H1 (cell line): ENCODE measurements at regions not wholly inside any gene's neighbourhood (a gene's known extent, or its start where the extent isn't known, plus 50 kb on each side); places are given as distances from the start of the nearest gene placed in this dataset.

Source experiments
- CTCF ChIA-PET: fragments of 300-600 bp; sonication (Branson Sonifier 250); formaldehyde crosslinking; loops from one replicate; lab custom pipeline; 2021; ENCODE audit not compliant: partially characterized antibody; lab: Charles Lee
- POLR2A ChIA-PET: fragments of 300-600 bp; sonication (Branson Sonifier 250); formaldehyde crosslinking; loops from one replicate; lab custom pipeline; 2021; ENCODE audit warnings: inconsistent platforms; ENCODE audit not compliant: partially characterized antibody; lab: Charles Lee
- DNase-seq, 2 experiments: peaks; one replicate each; pipeline versions ENCODE4 v3.0.0 to v3.0.0-alpha.2; 2010 to 2022; ENCODE audit warnings: low spot score in 2 of 2, low read depth in 1 of 2, mixed read lengths in 1 of 2
- FAIRE-seq: peaks from 2 replicates; lab custom pipeline; 2011; peaks lifted over from hg19 to GRCh38; lab: Jason Lieb, UNC
- H2AFZ ChIP-seq: 2 replicates; pipeline ENCODE4 v1.8.1; 2012; ENCODE audit warnings: low read length, inconsistent platforms
- H2AK5ac ChIP-seq: 2 replicates; pipeline ENCODE4 v1.6.1; 2013; ENCODE audit warnings: low read depth, low read length
- H2BK120ac ChIP-seq: replicated peaks from 2 replicates; pipeline ENCODE3; 2013; ENCODE audit warnings: low read depth, low read length, inconsistent platforms
- H2BK12ac ChIP-seq: 2 replicates; pipeline ENCODE4 v1.6.1; 2013; ENCODE audit warnings: low read depth, low read length
- H2BK15ac ChIP-seq: 2 replicates; pipeline ENCODE4 v1.6.1; 2013; ENCODE audit warnings: low read length
- H2BK20ac ChIP-seq: 2 replicates; pipeline ENCODE4 v1.6.1; 2013; ENCODE audit warnings: low read length
- H2BK5ac ChIP-seq: 2 replicates; pipeline ENCODE4 v1.6.1; 2013; ENCODE audit warnings: low read depth, low read length
- H3K14ac ChIP-seq: 2 replicates; pipeline ENCODE4 v1.6.1; 2013; ENCODE audit warnings: inconsistent platforms; ENCODE audit not compliant: insufficient read length
- H3K18ac ChIP-seq: 2 replicates; pipeline ENCODE4 v1.6.1; 2013; ENCODE audit warnings: low read length; ENCODE audit errors: extremely low read depth
- H3K23ac ChIP-seq: 2 replicates; pipeline ENCODE4 v1.6.1; 2013; ENCODE audit warnings: inconsistent platforms; ENCODE audit not compliant: insufficient read length
- H3K23me2 ChIP-seq: 2 replicates; pipeline ENCODE4 v1.6.1; 2013; ENCODE audit warnings: low read depth, low read length
- H3K27ac ChIP-seq: 2 replicates; pipeline ENCODE4 v1.6.1; 2011; ENCODE audit warnings: low read depth, low read length, inconsistent platforms
- H3K27me3 ChIP-seq, 4 experiments: replicated peaks in 1 of 4; 1 replicate in 1 of 4; 2 replicates in 3 of 4; pipeline versions ENCODE4 v1.6.1 to v1.8.1; 2011 to 2013; ENCODE audit warnings: low read length in 3 of 4, mild to moderate bottlenecking in 3 of 4, inconsistent platforms in 2 of 4, mixed read lengths in 2 of 4, moderate library complexity in 1 of 4; ENCODE audit not compliant: control insufficient read depth in 3 of 4, insufficient read depth in 3 of 4; ENCODE audit errors: extremely low read depth in 1 of 4
- H3K36me3 ChIP-seq, 4 experiments: 2 replicates each; pipeline versions ENCODE4 v1.6.1 to v1.8.1; 2011 to 2013; ENCODE audit warnings: mild to moderate bottlenecking in 4 of 4, low read length in 3 of 4, moderate library complexity in 2 of 4, control low read depth in 1 of 4, inconsistent platforms in 1 of 4; ENCODE audit not compliant: insufficient read depth in 4 of 4, control insufficient read depth in 2 of 4
- H3K4ac ChIP-seq: replicated peaks from 2 replicates; pipeline ENCODE3; 2013; ENCODE audit warnings: low read length, low read depth, mixed read lengths, inconsistent platforms; ENCODE audit not compliant: insufficient read length
- H3K4me1 ChIP-seq, 4 experiments: replicated peaks in 1 of 4; 1 replicate in 1 of 4; 2 replicates in 3 of 4; pipeline versions ENCODE4 v1.6.1 to v1.8.1; 2011 to 2013; ENCODE audit warnings: low read length in 3 of 4, inconsistent platforms in 2 of 4, mixed read lengths in 1 of 4; ENCODE audit not compliant: insufficient read depth in 4 of 4, control insufficient read depth in 3 of 4
- H3K4me2 ChIP-seq, 2 experiments: 2 replicates each; pipeline versions ENCODE4 v1.6.1 to v1.8.1; 2011 to 2013; ENCODE audit warnings: low read depth in 2 of 2, low read length in 2 of 2, control low read depth in 1 of 2, inconsistent platforms in 1 of 2, mild to moderate bottlenecking in 1 of 2; ENCODE audit not compliant: insufficient read depth in 1 of 2
- H3K4me3 ChIP-seq, 4 experiments: fragments of 200-600, 300-600 bp in 1 of 4; sonication (generic), shearing (Covaris generic), sonication (Bioruptor Twin) in 1 of 4; 2 replicates each; pipeline versions ENCODE4 v1.5.1 to v1.8.1; 2011 to 2016; ENCODE audit warnings: low read length in 4 of 4, low read depth in 3 of 4, control low read depth in 2 of 4, inconsistent platforms in 2 of 4, mild to moderate bottlenecking in 2 of 4, mixed read lengths in 1 of 4, moderate library complexity in 1 of 4; ENCODE audit not compliant: insufficient read depth in 2 of 4; ENCODE audit errors: extremely low read depth in 1 of 4
- H3K56ac ChIP-seq: replicated peaks from 2 replicates; pipeline ENCODE3; 2013; ENCODE audit warnings: low read depth, mild to moderate bottlenecking, mixed read lengths, low read length, inconsistent platforms; ENCODE audit not compliant: insufficient read length
- H3K79me1 ChIP-seq: 2 replicates; pipeline ENCODE4 v1.6.1; 2013; ENCODE audit warnings: low read depth, low read length, control low read depth
- H3K79me2 ChIP-seq, 2 experiments: 2 replicates each; pipeline versions ENCODE4 v1.6.1 to v1.8.1; 2012 to 2013; ENCODE audit warnings: low read length in 2 of 2, mild to moderate bottlenecking in 2 of 2, inconsistent platforms in 1 of 2; ENCODE audit not compliant: insufficient read depth in 2 of 2, control insufficient read depth in 1 of 2
- H3K9ac ChIP-seq, 4 experiments: replicated peaks in 1 of 4; 1 replicate in 1 of 4; 2 replicates in 3 of 4; pipeline versions ENCODE4 v1.6.1 to v1.8.1; 2011 to 2013; ENCODE audit warnings: low read depth in 3 of 4, low read length in 3 of 4, control low read depth in 2 of 4, mild to moderate bottlenecking in 2 of 4, moderate library complexity in 2 of 4, inconsistent platforms in 1 of 4; ENCODE audit errors: extremely low read depth in 1 of 4
- H3K9me3 ChIP-seq, 2 experiments: 2 replicates each; pipeline versions ENCODE4 v1.6.1 to v1.8.1; 2012 to 2013; ENCODE audit warnings: mild to moderate bottlenecking in 2 of 2, moderate library complexity in 2 of 2, control low read depth in 1 of 2, inconsistent platforms in 1 of 2, low read depth in 1 of 2, low read length in 1 of 2, mixed read lengths in 1 of 2; ENCODE audit not compliant: insufficient read depth in 2 of 2
- H4K20me1 ChIP-seq, 2 experiments: replicated peaks in 1 of 2; 2 replicates each; pipeline versions ENCODE3 to v1.8.1; 2011 to 2013; ENCODE audit warnings: inconsistent platforms in 2 of 2, low read length in 2 of 2, mild to moderate bottlenecking in 1 of 2; ENCODE audit not compliant: insufficient read depth in 2 of 2, control insufficient read depth in 1 of 2
- H4K5ac ChIP-seq: 2 replicates; pipeline ENCODE4 v1.6.1; 2013; ENCODE audit warnings: low read length, low read depth, mixed read lengths, inconsistent platforms; ENCODE audit not compliant: insufficient read length
- H4K8ac ChIP-seq: 2 replicates; pipeline ENCODE4 v1.8.0; 2013; ENCODE audit warnings: mild to moderate bottlenecking, moderate library complexity, low read length, inconsistent platforms; ENCODE audit not compliant: insufficient read depth; ENCODE audit errors: extremely low read depth
- H4K91ac ChIP-seq: replicated peaks from 2 replicates; pipeline ENCODE3; 2013; ENCODE audit warnings: low read length, mixed read lengths, inconsistent platforms; ENCODE audit not compliant: insufficient read length
- CBX8 ChIP-seq: fragments of 300-800, 300-1000 bp; sonication (generic); IDR thresholded peaks from 2 replicates; pipeline ENCODE4 v1.7.1; 2016; ENCODE audit warnings: low read depth, low read length, borderline replicate concordance
- CHD1 ChIP-seq: IDR thresholded peaks from 2 replicates; pipeline ENCODE4 v1.6.1; 2012; ENCODE audit warnings: low read depth, low read length, improper control_type of control experiment
- CTBP2 ChIP-seq: IDR thresholded peaks from 2 replicates; pipeline ENCODE4 v1.7.0; 2011; ENCODE audit warnings: borderline replicate concordance, mild to moderate bottlenecking, moderate library complexity, mixed read lengths, low read length; ENCODE audit not compliant: insufficient read depth, insufficient read length
- EZH2 ChIP-seq: fragments of 200-600 bp; sonication (generic); IDR thresholded peaks from 2 replicates; pipeline ENCODE4 v1.7.1; 2012; ENCODE audit warnings: low read depth, mild to moderate bottlenecking, moderate library complexity, low read length, inconsistent platforms; ENCODE audit not compliant: severe bottlenecking
- KDM5A ChIP-seq: fragments of 200-600 bp; IDR thresholded peaks from 2 replicates; pipeline ENCODE4 v1.7.1; 2012; ENCODE audit warnings: mild to moderate bottlenecking, low read length, inconsistent platforms, mixed read lengths
- MAFK ChIP-seq: IDR thresholded peaks from 2 replicates; pipeline ENCODE4 v1.6.1; 2012; ENCODE audit warnings: low read depth, mild to moderate bottlenecking, improper control_type of control experiment, low read length
- RBBP5 ChIP-seq: IDR thresholded peaks from 2 replicates; pipeline ENCODE4 v1.7.1; 2012; ENCODE audit warnings: low read depth, mild to moderate bottlenecking, inconsistent platforms, low read length, moderate library complexity, borderline replicate concordance
- SAP30 ChIP-seq: fragments of 300-600 bp; sonication (generic); IDR thresholded peaks from 2 replicates; pipeline ENCODE4 v1.7.1; 2012; ENCODE audit warnings: low read length, moderate library complexity, mild to moderate bottlenecking, inconsistent platforms; ENCODE audit not compliant: insufficient read depth, insufficient replicate concordance
- SIX5 ChIP-seq: IDR thresholded peaks from 2 replicates; pipeline ENCODE4 v1.6.1; 2011; ENCODE audit warnings: mild to moderate bottlenecking, low read depth, low read length
- SP1 ChIP-seq: IDR thresholded peaks from 2 replicates; pipeline ENCODE4 v1.6.1; 2011; ENCODE audit warnings: low read depth, low read length
- SP2 ChIP-seq: IDR thresholded peaks from 2 replicates; pipeline ENCODE4 v1.6.1; 2012; ENCODE audit warnings: mild to moderate bottlenecking, low read length, inconsistent platforms
- ZNF274 ChIP-seq: IDR thresholded peaks from 2 replicates; pipeline ENCODE4 v1.7.0; 2012; ENCODE audit warnings: low read length, borderline replicate concordance; ENCODE audit errors: extremely low read depth
- WGBS, 2 experiments: shearing (Covaris generic) in 1 of 2; methylation state at CpG; one replicate each; pipeline versions ENCODE4 v1.1.6 to v1.1.7; 2013 to 2015; ENCODE audit warnings: low lambda C conversion rate in 2 of 2, mixed read lengths in 2 of 2, inconsistent platforms in 1 of 2, low coverage in 1 of 2, missing lambda C conversion rate in 1 of 2; ENCODE audit not compliant: insufficient replicate concordance in 2 of 2, insufficient coverage in 1 of 2, insufficient read length in 1 of 2; ENCODE audit errors: extremely low coverage in 1 of 2, missing lambda C conversion rate in 1 of 2; 5-methylcytosine and 5-hydroxymethylcytosine counted together
- TF ChIP-seq, protein P1 (sequence below): IDR thresholded peaks from 2 replicates; pipeline ENCODE4 v1.6.1; 2011; ENCODE audit warnings: low read depth, mild to moderate bottlenecking, low read length; ENCODE audit not compliant: insufficient read depth

- H3K4ac ChIP-seq = no peak overlapping the region
- H2AK5ac ChIP-seq = no peak overlapping the region
- H3K9me3 ChIP-seq = no peaks in the 10 kb centered on the region; a peak in 1 of 4 replicates
- H2BK12ac ChIP-seq = no peak overlapping the region
- no peak overlapping the region for H4K5ac ChIP-seq
- H3K18ac ChIP-seq = no peak overlapping the region
- CTCF ChIA-PET = no interaction called here
- H3K56ac ChIP-seq = no peak overlapping the region
- TF ChIP-seq SIX5 = no peak
- no peak for TF ChIP-seq CTBP2
- no peak for TF ChIP-seq EZH2
- no peak for TF ChIP-seq SP1
- no peak for TF ChIP-seq MAFK
- TF ChIP-seq SAP30 = no peak
- TF ChIP-seq SP2 = no peak
- no peak for TF ChIP-seq ZNF274
- TF ChIP-seq RBBP5 = no peak
- TF ChIP-seq CHD1 = no peak
- no peak for TF ChIP-seq KDM5A
- no peak for TF ChIP-seq CBX8
- TF ChIP-seq, protein P1, sequence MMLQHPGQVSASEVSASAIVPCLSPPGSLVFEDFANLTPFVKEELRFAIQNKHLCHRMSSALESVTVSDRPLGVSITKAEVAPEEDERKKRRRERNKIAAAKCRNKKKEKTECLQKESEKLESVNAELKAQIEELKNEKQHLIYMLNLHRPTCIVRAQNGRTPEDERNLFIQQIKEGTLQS = no peak
- TF ChIP-seq, all 59 proteins: peak for 0
- Histone ChIP-seq H2BK5ac (no peak overlapping the region), H3K9ac (no peak overlapping the region), H3K4me2 (no peak overlapping the region), H3K27me3 (no peaks in the 10 kb centered on the region), H3K4me3 (no peak overlapping the region), H3K36me3 (no peaks in the 10 kb centered on the region), H3K79me2 (no peaks in the 10 kb centered on the region), H3K27ac (no peak overlapping the region), H4K20me1 (no peaks in the 10 kb centered on the region), H2AFZ (no peak overlapping the region), H4K91ac (no peak overlapping the region), H2BK15ac (no peak overlapping the region), H3K4me1 (no peaks in the 10 kb centered on the region), H2BK120ac (no peak overlapping the region), H3K23ac (no peak overlapping the region), H2BK20ac (no peak overlapping the region), H3K23me2 (no peaks in the 10 kb centered on the region), H3K14ac (no peak overlapping the region), H4K8ac (no peak overlapping the region), H3K79me1 (no peaks in the 10 kb centered on the region)
- DNase-seq = no peak
- 93% methylated on average over 1 of the region's 1 CpG; no CpG with 5 or more reads in 1 of the 2 experiments for WGBS, 2 experiments
- FAIRE-seq = no peak
- POLR2A ChIA-PET = no interaction called here
Observed at GRCh38 chrX:19281256-19281655, 62.5 kb upstream of the PDHA1 start.
